Choroid plexus epithelial cell (primary cell): ENCODE measurements at regions not wholly inside any gene's neighbourhood (a gene's known extent, or its start where the extent isn't known, plus 50 kb on each side); places are given as distances from the start of the nearest gene placed in this dataset.
A peak's percentile ranks its signal among the peaks of the same experiment; 100 is the strongest.
"Not testable (repeated sequence)": the region's sequence is repeated elsewhere in the genome, so short reads cannot be mapped to it uniquely, and the experiment has no call there.

Experiments used
- DNase-seq: peaks from one replicate; pipeline ENCODE4 v3.0.0-alpha.2; 2010; ENCODE audit warnings: low read depth
- H3K4me3 ChIP-seq: 2 replicates; pipeline ENCODE4 v1.5.1; 2011; ENCODE audit warnings: low read depth, mild to moderate bottlenecking, control low read depth, low read length, moderate library complexity
- CTCF ChIP-seq: conservative IDR thresholded peaks from 2 replicates; pipeline ENCODE4 v1.5.1; 2011; ENCODE audit warnings: low read depth, mild to moderate bottlenecking, control low read depth, inconsistent platforms, low read length, moderate library complexity

GRCh38 chr12:19998961-19999804 is 369.2 kb upstream of the PDE3A start:
- no peak overlapping the region for H3K4me3 ChIP-seq
- DNase-seq, result no peak
- no peak for TF ChIP-seq CTCF

GRCh38 chr12:19999805-20000138 is 368.6 kb upstream of the PDE3A start:
- H3K4me3 ChIP-seq, result no peak overlapping the region
- no peak for TF ChIP-seq CTCF
- no peak for DNase-seq

- no peak overlapping the region for H3K4me3 ChIP-seq
- no peak for TF ChIP-seq CTCF
- DNase-seq, result peak; percentile 28
Measured at GRCh38 chr12:20000229-20000849, 368.0 kb upstream of the PDE3A start.

- no peak for TF ChIP-seq CTCF
- no peak overlapping the region for H3K4me3 ChIP-seq
- DNase-seq, result no peak
Measured at GRCh38 chr12:20003252-20003651, 365.1 kb upstream of the PDE3A start.

DNA sequence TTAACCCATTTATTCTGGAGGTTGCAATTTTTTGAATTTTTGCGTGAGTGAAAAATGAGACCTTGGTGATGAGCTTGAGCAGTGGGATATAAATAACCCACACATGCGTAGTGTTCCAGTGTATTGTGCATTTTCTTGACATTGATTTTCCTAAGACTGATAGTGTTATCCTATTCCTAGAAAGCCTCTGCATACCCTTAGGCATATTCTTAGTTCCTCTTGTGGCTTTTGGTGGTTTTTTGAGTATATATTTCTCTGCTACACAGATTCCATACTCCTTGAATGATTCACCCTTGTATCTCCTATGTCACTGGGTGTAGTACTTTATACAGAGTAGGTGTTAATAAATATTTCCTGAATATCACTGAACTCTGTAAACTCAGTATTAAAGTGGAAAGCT is 363.4 kb upstream of the PDE3A start:
- DNase-seq, result peak; percentile 12
- TF ChIP-seq CTCF, result no peak

DNA sequence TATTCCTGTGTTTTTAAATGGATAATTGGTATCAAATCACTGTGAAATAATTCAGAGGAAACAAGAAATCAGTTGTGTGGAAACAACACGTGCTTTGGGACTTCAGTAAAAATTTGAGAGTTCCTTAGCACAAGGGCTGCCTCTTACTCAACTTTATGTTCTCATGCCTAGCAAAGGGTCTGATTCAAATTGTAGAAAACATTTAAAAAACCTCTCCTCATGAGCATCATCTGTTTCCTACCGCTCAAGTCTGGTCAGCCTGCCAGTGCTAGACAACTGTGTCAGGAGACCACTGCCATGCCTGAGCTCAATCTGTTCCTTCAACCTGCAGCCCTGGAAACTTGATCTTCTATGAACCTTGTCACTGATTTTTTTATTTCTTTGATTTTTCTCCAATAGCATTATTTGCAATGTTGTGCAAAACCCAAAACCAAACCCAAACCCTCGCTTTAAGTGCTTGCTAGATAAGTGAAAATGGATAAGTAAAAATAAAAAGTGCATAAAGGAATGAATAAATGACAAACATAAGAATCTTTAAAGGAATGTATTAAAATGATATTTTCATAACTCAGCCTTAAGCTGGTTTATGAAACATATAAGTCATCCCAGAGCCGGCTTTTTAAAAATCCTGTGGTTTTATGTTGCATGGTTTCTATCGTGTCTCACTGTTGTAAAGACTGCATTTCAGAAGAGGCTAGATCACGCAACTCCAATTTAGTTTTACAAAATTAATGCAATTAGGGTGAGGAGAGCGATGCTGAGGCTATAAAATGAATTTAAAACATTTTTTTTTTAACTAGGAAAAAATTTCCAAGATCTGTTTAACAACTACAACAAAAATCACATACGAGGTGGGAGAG is 361.2 kb upstream of the PDE3A start:
- DNase-seq, result peak; percentile 25
- no peak for TF ChIP-seq CTCF
- no peak overlapping the region for H3K4me3 ChIP-seq

More for the DNA sequence above, 363.4 kb upstream of the PDE3A start:
- H3K4me3 ChIP-seq, result no peak overlapping the region

DNA sequence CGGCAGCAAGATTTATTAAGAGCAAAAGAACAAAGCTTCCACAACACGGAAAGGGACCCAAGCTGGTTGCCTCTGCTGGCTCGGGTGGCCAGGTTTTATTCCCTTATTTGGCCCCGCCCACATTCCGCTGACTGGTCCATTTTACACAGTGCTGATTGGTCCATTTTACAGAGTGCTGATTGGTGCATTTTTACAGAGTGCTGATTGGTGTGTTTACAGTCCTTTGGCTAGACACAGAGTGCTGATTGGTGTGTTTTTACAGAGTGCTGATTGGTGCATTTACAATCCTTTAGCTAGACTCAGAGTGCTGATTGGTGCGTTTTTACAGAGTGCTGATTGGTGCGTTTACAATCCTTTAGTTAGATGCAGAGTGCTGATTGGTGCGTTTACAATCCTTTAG is 358.4 kb upstream of the PDE3A start:
- not testable (repeated sequence) for H3K4me3 ChIP-seq, DNase-seq
